ENCODE measurements at regions not wholly inside any gene's neighbourhood (a gene's known extent, or its start where the extent isn't known, plus 50 kb on each side); places are given as distances from the start of the nearest gene placed in this dataset.

DNA sequence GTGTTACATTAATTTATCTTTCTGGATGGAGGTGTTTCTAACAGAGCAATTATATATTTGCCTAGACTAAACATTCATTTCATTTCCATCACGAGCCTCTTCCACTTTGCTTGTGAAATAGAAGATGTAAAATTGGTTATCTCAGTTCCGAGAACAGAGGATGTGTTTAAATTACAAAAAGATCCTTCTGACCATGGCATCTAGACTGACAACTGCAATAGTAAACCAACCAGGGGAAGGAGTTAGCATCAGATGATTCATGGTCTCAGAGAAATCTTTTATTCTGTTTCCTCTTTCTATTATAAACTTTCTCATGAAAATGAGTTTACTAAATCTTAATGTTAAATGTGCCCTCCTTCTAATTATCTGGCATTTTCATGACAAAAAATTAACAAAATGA, 149.8 kb upstream of the WDR11 start:
- no peaks in the 10 kb centered on the region for H4K20me1 ChIP-seq (replicated peaks in 1 of 2; ENCODE audit: control insufficient read depth in 1 of 2, insufficient read depth in 2 of 2, low read length in 2 of 2)
- no peak overlapping the region for H3K4ac ChIP-seq (replicated peaks; ENCODE audit: insufficient read length, low read depth, low read length)
- 95% methylated on average over 2 of the region's 2 CpGs; no CpG with 5 or more reads in 1 of the 2 experiments for WGBS, 2 experiments (ENCODE audit: extremely low coverage in 1 of 2, insufficient coverage in 1 of 2, insufficient read length in 1 of 2, insufficient replicate concordance in 2 of 2, low coverage in 1 of 2, low lambda C conversion rate in 2 of 2, missing lambda C conversion rate in 1 of 2)
- H3K14ac ChIP-seq (ENCODE audit: insufficient read length) = no peak overlapping the region
- H3K79me1 ChIP-seq (ENCODE audit: low read depth, low read length) = no peaks in the 10 kb centered on the region
- no peak overlapping the region for H2BK120ac ChIP-seq (replicated peaks; ENCODE audit: low read depth, low read length)
- H2AFZ ChIP-seq (ENCODE audit: low read length) = no peak overlapping the region
- CTCF ChIA-PET (ENCODE audit: partially characterized antibody) = no interaction called here
- H4K8ac ChIP-seq (ENCODE audit: extremely low read depth, insufficient read depth, low read length) = no peak overlapping the region
- no peak overlapping the region for H3K56ac ChIP-seq (replicated peaks; ENCODE audit: insufficient read length, low read depth, low read length)
- DNase-seq (ENCODE audit: low read depth in 1 of 2, low spot score in 2 of 2) = no peak
- H2BK12ac ChIP-seq (ENCODE audit: low read depth, low read length) = no peak overlapping the region
- H2BK15ac ChIP-seq (ENCODE audit: low read length) = no peak overlapping the region
- H3K27me3 ChIP-seq (replicated peaks in 1 of 4; ENCODE audit: control insufficient read depth in 3 of 4, extremely low read depth in 1 of 4, insufficient read depth in 3 of 4, low read length in 3 of 4) = no peaks in the 10 kb centered on the region
- no peaks in the 10 kb centered on the region for H3K4me1 ChIP-seq (replicated peaks in 1 of 4; ENCODE audit: control insufficient read depth in 3 of 4, insufficient read depth in 4 of 4, low read length in 3 of 4)
- H3K23ac ChIP-seq (ENCODE audit: insufficient read length) = no peak overlapping the region
- H2BK20ac ChIP-seq (ENCODE audit: low read length) = no peak overlapping the region
- H3K79me2 ChIP-seq (ENCODE audit: control insufficient read depth in 1 of 2, insufficient read depth in 2 of 2, low read length in 2 of 2) = no peaks in the 10 kb centered on the region
- H3K9ac ChIP-seq (replicated peaks in 1 of 4; ENCODE audit: extremely low read depth in 1 of 4, low read depth in 3 of 4, low read length in 3 of 4) = no peak overlapping the region
- peaks cover 0 to 3% of the 10 kb centered on the region in 2 experiments; a peak in 1 of 4 replicates for H3K9me3 ChIP-seq (ENCODE audit: insufficient read depth in 2 of 2, low read depth in 1 of 2, low read length in 1 of 2)
- H2BK5ac ChIP-seq (ENCODE audit: low read depth, low read length) = no peak overlapping the region
- no peaks in the 10 kb centered on the region for H3K36me3 ChIP-seq (ENCODE audit: control insufficient read depth in 2 of 4, insufficient read depth in 4 of 4, low read length in 3 of 4)
- H3K23me2 ChIP-seq (ENCODE audit: low read depth, low read length) = no peaks in the 10 kb centered on the region
- H3K4me2 ChIP-seq (ENCODE audit: insufficient read depth in 1 of 2, low read depth in 2 of 2, low read length in 2 of 2) = no peak overlapping the region
- H3K27ac ChIP-seq (ENCODE audit: low read depth, low read length) = no peak overlapping the region
- no peak overlapping the region for H2AK5ac ChIP-seq (ENCODE audit: low read depth, low read length)
- H4K91ac ChIP-seq (replicated peaks; ENCODE audit: insufficient read length, low read length) = no peak overlapping the region
- H3K4me3 ChIP-seq (ENCODE audit: extremely low read depth in 1 of 4, insufficient read depth in 2 of 4, low read depth in 3 of 4, low read length in 4 of 4) = no peak overlapping the region
- no peak overlapping the region for H3K18ac ChIP-seq (ENCODE audit: extremely low read depth, low read length)
- FAIRE-seq = no peak
- POLR2A ChIA-PET (ENCODE audit: partially characterized antibody) = no interaction called here
- H4K5ac ChIP-seq (ENCODE audit: insufficient read length, low read depth, low read length) = no peak overlapping the region
- TF ChIP-seq, protein P1, sequence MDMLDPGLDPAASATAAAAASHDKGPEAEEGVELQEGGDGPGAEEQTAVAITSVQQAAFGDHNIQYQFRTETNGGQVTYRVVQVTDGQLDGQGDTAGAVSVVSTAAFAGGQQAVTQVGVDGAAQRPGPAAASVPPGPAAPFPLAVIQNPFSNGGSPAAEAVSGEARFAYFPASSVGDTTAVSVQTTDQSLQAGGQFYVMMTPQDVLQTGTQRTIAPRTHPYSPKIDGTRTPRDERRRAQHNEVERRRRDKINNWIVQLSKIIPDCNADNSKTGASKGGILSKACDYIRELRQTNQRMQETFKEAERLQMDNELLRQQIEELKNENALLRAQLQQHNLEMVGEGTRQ (IDR thresholded peaks at IDR 0.05; ENCODE audit: low read length) = no peak
- TF ChIP-seq EZH2 (IDR thresholded peaks at IDR 0.05; ENCODE audit: low read depth, low read length, severe bottlenecking) (no peak), ASH2L (IDR thresholded peaks at IDR 0.05; ENCODE audit: low read length) (no peak), SAP30 (IDR thresholded peaks at IDR 0.05; ENCODE audit: insufficient read depth, insufficient replicate concordance, low read length) (no peak)

Data from H1 (cell line).